H1 (cell line): ENCODE measurements at regions not wholly inside any gene's neighbourhood (a gene's known extent, or its start where the extent isn't known, plus 50 kb on each side); places are given as distances from the start of the nearest gene placed in this dataset.

Source experiments
- CTCF ChIA-PET: fragments of 300-600 bp; sonication (Branson Sonifier 250); formaldehyde crosslinking; loops from one replicate; lab custom pipeline; 2021; ENCODE audit not compliant: partially characterized antibody; lab: Charles Lee
- POLR2A ChIA-PET: fragments of 300-600 bp; sonication (Branson Sonifier 250); formaldehyde crosslinking; loops from one replicate; lab custom pipeline; 2021; ENCODE audit warnings: inconsistent platforms; ENCODE audit not compliant: partially characterized antibody; lab: Charles Lee
- DNase-seq, 2 experiments: peaks; one replicate each; pipeline versions ENCODE4 v3.0.0 to v3.0.0-alpha.2; 2010 to 2022; ENCODE audit warnings: low spot score in 2 of 2, low read depth in 1 of 2, mixed read lengths in 1 of 2
- FAIRE-seq: peaks from 2 replicates; lab custom pipeline; 2011; peaks lifted over from hg19 to GRCh38; lab: Jason Lieb, UNC
- H2AFZ ChIP-seq: 2 replicates; pipeline ENCODE4 v1.8.1; 2012; ENCODE audit warnings: low read length, inconsistent platforms
- H2AK5ac ChIP-seq: 2 replicates; pipeline ENCODE4 v1.6.1; 2013; ENCODE audit warnings: low read depth, low read length
- H2BK120ac ChIP-seq: replicated peaks from 2 replicates; pipeline ENCODE3; 2013; ENCODE audit warnings: low read depth, low read length, inconsistent platforms
- H2BK12ac ChIP-seq: 2 replicates; pipeline ENCODE4 v1.6.1; 2013; ENCODE audit warnings: low read depth, low read length
- H2BK15ac ChIP-seq: 2 replicates; pipeline ENCODE4 v1.6.1; 2013; ENCODE audit warnings: low read length
- H2BK20ac ChIP-seq: 2 replicates; pipeline ENCODE4 v1.6.1; 2013; ENCODE audit warnings: low read length
- H2BK5ac ChIP-seq: 2 replicates; pipeline ENCODE4 v1.6.1; 2013; ENCODE audit warnings: low read depth, low read length
- H3K14ac ChIP-seq: 2 replicates; pipeline ENCODE4 v1.6.1; 2013; ENCODE audit warnings: inconsistent platforms; ENCODE audit not compliant: insufficient read length
- H3K18ac ChIP-seq: 2 replicates; pipeline ENCODE4 v1.6.1; 2013; ENCODE audit warnings: low read length; ENCODE audit errors: extremely low read depth
- H3K23ac ChIP-seq: 2 replicates; pipeline ENCODE4 v1.6.1; 2013; ENCODE audit warnings: inconsistent platforms; ENCODE audit not compliant: insufficient read length
- H3K23me2 ChIP-seq: 2 replicates; pipeline ENCODE4 v1.6.1; 2013; ENCODE audit warnings: low read depth, low read length
- H3K27ac ChIP-seq: 2 replicates; pipeline ENCODE4 v1.6.1; 2011; ENCODE audit warnings: low read depth, low read length, inconsistent platforms
- H3K27me3 ChIP-seq, 4 experiments: replicated peaks in 1 of 4; 1 replicate in 1 of 4; 2 replicates in 3 of 4; pipeline versions ENCODE4 v1.6.1 to v1.8.1; 2011 to 2013; ENCODE audit warnings: low read length in 3 of 4, mild to moderate bottlenecking in 3 of 4, inconsistent platforms in 2 of 4, mixed read lengths in 2 of 4, moderate library complexity in 1 of 4; ENCODE audit not compliant: control insufficient read depth in 3 of 4, insufficient read depth in 3 of 4; ENCODE audit errors: extremely low read depth in 1 of 4
- H3K36me3 ChIP-seq, 4 experiments: 2 replicates each; pipeline versions ENCODE4 v1.6.1 to v1.8.1; 2011 to 2013; ENCODE audit warnings: mild to moderate bottlenecking in 4 of 4, low read length in 3 of 4, moderate library complexity in 2 of 4, control low read depth in 1 of 4, inconsistent platforms in 1 of 4; ENCODE audit not compliant: insufficient read depth in 4 of 4, control insufficient read depth in 2 of 4
- H3K4ac ChIP-seq: replicated peaks from 2 replicates; pipeline ENCODE3; 2013; ENCODE audit warnings: low read length, low read depth, mixed read lengths, inconsistent platforms; ENCODE audit not compliant: insufficient read length
- H3K4me1 ChIP-seq, 4 experiments: replicated peaks in 1 of 4; 1 replicate in 1 of 4; 2 replicates in 3 of 4; pipeline versions ENCODE4 v1.6.1 to v1.8.1; 2011 to 2013; ENCODE audit warnings: low read length in 3 of 4, inconsistent platforms in 2 of 4, mixed read lengths in 1 of 4; ENCODE audit not compliant: insufficient read depth in 4 of 4, control insufficient read depth in 3 of 4
- H3K4me2 ChIP-seq, 2 experiments: 2 replicates each; pipeline versions ENCODE4 v1.6.1 to v1.8.1; 2011 to 2013; ENCODE audit warnings: low read depth in 2 of 2, low read length in 2 of 2, control low read depth in 1 of 2, inconsistent platforms in 1 of 2, mild to moderate bottlenecking in 1 of 2; ENCODE audit not compliant: insufficient read depth in 1 of 2
- H3K4me3 ChIP-seq, 4 experiments: fragments of 200-600, 300-600 bp in 1 of 4; sonication (generic), shearing (Covaris generic), sonication (Bioruptor Twin) in 1 of 4; 2 replicates each; pipeline versions ENCODE4 v1.5.1 to v1.8.1; 2011 to 2016; ENCODE audit warnings: low read length in 4 of 4, low read depth in 3 of 4, control low read depth in 2 of 4, inconsistent platforms in 2 of 4, mild to moderate bottlenecking in 2 of 4, mixed read lengths in 1 of 4, moderate library complexity in 1 of 4; ENCODE audit not compliant: insufficient read depth in 2 of 4; ENCODE audit errors: extremely low read depth in 1 of 4
- H3K56ac ChIP-seq: replicated peaks from 2 replicates; pipeline ENCODE3; 2013; ENCODE audit warnings: low read depth, mild to moderate bottlenecking, mixed read lengths, low read length, inconsistent platforms; ENCODE audit not compliant: insufficient read length
- H3K79me1 ChIP-seq: 2 replicates; pipeline ENCODE4 v1.6.1; 2013; ENCODE audit warnings: low read depth, low read length, control low read depth
- H3K79me2 ChIP-seq, 2 experiments: 2 replicates each; pipeline versions ENCODE4 v1.6.1 to v1.8.1; 2012 to 2013; ENCODE audit warnings: low read length in 2 of 2, mild to moderate bottlenecking in 2 of 2, inconsistent platforms in 1 of 2; ENCODE audit not compliant: insufficient read depth in 2 of 2, control insufficient read depth in 1 of 2
- H3K9ac ChIP-seq, 4 experiments: replicated peaks in 1 of 4; 1 replicate in 1 of 4; 2 replicates in 3 of 4; pipeline versions ENCODE4 v1.6.1 to v1.8.1; 2011 to 2013; ENCODE audit warnings: low read depth in 3 of 4, low read length in 3 of 4, control low read depth in 2 of 4, mild to moderate bottlenecking in 2 of 4, moderate library complexity in 2 of 4, inconsistent platforms in 1 of 4; ENCODE audit errors: extremely low read depth in 1 of 4
- H3K9me3 ChIP-seq, 2 experiments: 2 replicates each; pipeline versions ENCODE4 v1.6.1 to v1.8.1; 2012 to 2013; ENCODE audit warnings: mild to moderate bottlenecking in 2 of 2, moderate library complexity in 2 of 2, control low read depth in 1 of 2, inconsistent platforms in 1 of 2, low read depth in 1 of 2, low read length in 1 of 2, mixed read lengths in 1 of 2; ENCODE audit not compliant: insufficient read depth in 2 of 2
- H4K20me1 ChIP-seq, 2 experiments: replicated peaks in 1 of 2; 2 replicates each; pipeline versions ENCODE3 to v1.8.1; 2011 to 2013; ENCODE audit warnings: inconsistent platforms in 2 of 2, low read length in 2 of 2, mild to moderate bottlenecking in 1 of 2; ENCODE audit not compliant: insufficient read depth in 2 of 2, control insufficient read depth in 1 of 2
- H4K5ac ChIP-seq: 2 replicates; pipeline ENCODE4 v1.6.1; 2013; ENCODE audit warnings: low read length, low read depth, mixed read lengths, inconsistent platforms; ENCODE audit not compliant: insufficient read length
- H4K8ac ChIP-seq: 2 replicates; pipeline ENCODE4 v1.8.0; 2013; ENCODE audit warnings: mild to moderate bottlenecking, moderate library complexity, low read length, inconsistent platforms; ENCODE audit not compliant: insufficient read depth; ENCODE audit errors: extremely low read depth
- H4K91ac ChIP-seq: replicated peaks from 2 replicates; pipeline ENCODE3; 2013; ENCODE audit warnings: low read length, mixed read lengths, inconsistent platforms; ENCODE audit not compliant: insufficient read length
- ASH2L ChIP-seq: fragments of 200-600, 300-600 bp; sonication (generic); IDR thresholded peaks from one replicate; pipeline ENCODE4 v1.7.1; 2017; ENCODE audit warnings: low read length
- CHD1 ChIP-seq: IDR thresholded peaks from 2 replicates; pipeline ENCODE4 v1.6.1; 2012; ENCODE audit warnings: low read depth, low read length, improper control_type of control experiment
- KDM1A ChIP-seq: fragments of 200-600, 300-600 bp; sonication (generic); IDR thresholded peaks from 2 replicates; pipeline ENCODE4 v1.7.1; 2016; ENCODE audit warnings: mild to moderate bottlenecking, low read length, borderline replicate concordance
- MAX ChIP-seq: IDR thresholded peaks from 2 replicates; pipeline ENCODE4 v1.6.1; 2012; ENCODE audit warnings: inconsistent platforms
- RAD21 ChIP-seq, 2 experiments: IDR thresholded peaks in 1 of 2; conservative IDR thresholded peaks in 1 of 2; 2 replicates each; pipeline ENCODE4 v1.6.1; 2011; ENCODE audit warnings: low read depth in 2 of 2, low read length in 2 of 2, improper control_type of control experiment in 1 of 2, inconsistent platforms in 1 of 2, mild to moderate bottlenecking in 1 of 2, moderate library complexity in 1 of 2
- TAF1 ChIP-seq: IDR thresholded peaks from 2 replicates; pipeline ENCODE4 v1.6.1; 2011; ENCODE audit warnings: mild to moderate bottlenecking, low read depth, low read length
- USF2 ChIP-seq: IDR thresholded peaks from 2 replicates; pipeline ENCODE4 v1.6.1; 2011; ENCODE audit warnings: low read length, improper control_type of control experiment
- YY1 ChIP-seq: IDR thresholded peaks from 2 replicates; pipeline ENCODE4 v1.6.1; 2011; ENCODE audit warnings: low read depth, mild to moderate bottlenecking, low read length
- WGBS, 2 experiments: shearing (Covaris generic) in 1 of 2; methylation state at CpG; one replicate each; pipeline versions ENCODE4 v1.1.6 to v1.1.7; 2013 to 2015; ENCODE audit warnings: low lambda C conversion rate in 2 of 2, mixed read lengths in 2 of 2, inconsistent platforms in 1 of 2, low coverage in 1 of 2, missing lambda C conversion rate in 1 of 2; ENCODE audit not compliant: insufficient replicate concordance in 2 of 2, insufficient coverage in 1 of 2, insufficient read length in 1 of 2; ENCODE audit errors: extremely low coverage in 1 of 2, missing lambda C conversion rate in 1 of 2; 5-methylcytosine and 5-hydroxymethylcytosine counted together

GRCh38 chr18:65435534-65435933, 315.3 kb upstream of the CDH7 start:
- Histone ChIP-seq H3K4me3 (no peak overlapping the region), H3K9me3 (no peaks in the 10 kb centered on the region), H4K20me1 (no peaks in the 10 kb centered on the region), H3K14ac (no peak overlapping the region), H2BK15ac (no peak overlapping the region), H3K4me1 (no peaks in the 10 kb centered on the region), H3K23me2 (no peaks in the 10 kb centered on the region), H2BK20ac (no peak overlapping the region), H3K79me2 (no peaks in the 10 kb centered on the region), H3K4ac (no peak overlapping the region), H3K18ac (no peak overlapping the region), H2BK120ac (no peak overlapping the region), H2BK5ac (no peak overlapping the region), H3K79me1 (no peaks in the 10 kb centered on the region), H3K9ac (no peak overlapping the region), H3K27me3 (no peaks in the 10 kb centered on the region), H3K23ac (no peak overlapping the region), H2AFZ (no peak overlapping the region), H3K36me3 (no peaks in the 10 kb centered on the region), H3K27ac (no peak overlapping the region), H4K8ac (no peak overlapping the region), H4K5ac (no peak overlapping the region), H2AK5ac (no peak overlapping the region), H3K56ac (no peak overlapping the region), H3K4me2 (no peak overlapping the region), H4K91ac (no peak overlapping the region), H2BK12ac (no peak overlapping the region)
- CTCF ChIA-PET: interaction anchor here (0.9 to 1.1 kb wide), 3 partner anchors 11 to 229 kb away, joined by 3 to 4 read pairs (median 3); no protein-coding TSS in a partner anchor
- DNase-seq (no peak), FAIRE-seq (no peak)
- no peak for TF ChIP-seq USF2
- no peak for TF ChIP-seq RAD21 (IDR thresholded peaks at IDR 0.05 in 1 of 2, conservative IDR thresholded peaks at IDR 0.05 in 1 of 2; ENCODE audit: low read depth in 2 of 2, low read length in 2 of 2)
- TF ChIP-seq YY1: no peak
- TF ChIP-seq ASH2L: no peak
- no peak for TF ChIP-seq MAX
- no peak for TF ChIP-seq CHD1
- no peak for TF ChIP-seq TAF1
- no peak for TF ChIP-seq KDM1A
- 89% methylated on average over 2 of the region's 2 CpGs; no CpG with 5 or more reads in 1 of the 2 experiments for WGBS, 2 experiments
- POLR2A ChIA-PET: no interaction called here
